22Rv1 (cell line): ENCODE measurements at regions not wholly inside any gene's neighbourhood (a gene's known extent, or its start where the extent isn't known, plus 50 kb on each side); places are given as distances from the start of the nearest gene placed in this dataset.
"Not testable (repeated sequence)": the region's sequence is repeated elsewhere in the genome, so short reads cannot be mapped to it uniquely, and the experiment has no call there.

Experiments used
- H3K27ac ChIP-seq: fragments of 450-650 bp; 2 replicates; pipeline ENCODE4 v1.5.1; 2017
- ZFX ChIP-seq: fragments of 450-650 bp; IDR thresholded peaks from 2 replicates; pipeline ENCODE4 v1.6.1; 2017; ENCODE audit warnings: antibody characterized with exemption, borderline replicate concordance
- TF ChIP-seq, protein P1 (sequence below): fragments of 450-650 bp; IDR thresholded peaks from 2 replicates; pipeline ENCODE4 v1.5.1; 2017; ENCODE audit warnings: mild to moderate bottlenecking

- no peak overlapping the region for H3K27ac ChIP-seq
- TF ChIP-seq ZFX: no peak
- TF ChIP-seq, protein P1, sequence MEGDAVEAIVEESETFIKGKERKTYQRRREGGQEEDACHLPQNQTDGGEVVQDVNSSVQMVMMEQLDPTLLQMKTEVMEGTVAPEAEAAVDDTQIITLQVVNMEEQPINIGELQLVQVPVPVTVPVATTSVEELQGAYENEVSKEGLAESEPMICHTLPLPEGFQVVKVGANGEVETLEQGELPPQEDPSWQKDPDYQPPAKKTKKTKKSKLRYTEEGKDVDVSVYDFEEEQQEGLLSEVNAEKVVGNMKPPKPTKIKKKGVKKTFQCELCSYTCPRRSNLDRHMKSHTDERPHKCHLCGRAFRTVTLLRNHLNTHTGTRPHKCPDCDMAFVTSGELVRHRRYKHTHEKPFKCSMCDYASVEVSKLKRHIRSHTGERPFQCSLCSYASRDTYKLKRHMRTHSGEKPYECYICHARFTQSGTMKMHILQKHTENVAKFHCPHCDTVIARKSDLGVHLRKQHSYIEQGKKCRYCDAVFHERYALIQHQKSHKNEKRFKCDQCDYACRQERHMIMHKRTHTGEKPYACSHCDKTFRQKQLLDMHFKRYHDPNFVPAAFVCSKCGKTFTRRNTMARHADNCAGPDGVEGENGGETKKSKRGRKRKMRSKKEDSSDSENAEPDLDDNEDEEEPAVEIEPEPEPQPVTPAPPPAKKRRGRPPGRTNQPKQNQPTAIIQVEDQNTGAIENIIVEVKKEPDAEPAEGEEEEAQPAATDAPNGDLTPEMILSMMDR: no peak
Observed at GRCh38 chr12:105534068-105534467, 203.6 kb downstream of the C12orf75 start.

- not testable (repeated sequence) for H3K27ac ChIP-seq
Observed at GRCh38 chr12:105535033-105535432, 204.5 kb downstream of the C12orf75 start.

DNA sequence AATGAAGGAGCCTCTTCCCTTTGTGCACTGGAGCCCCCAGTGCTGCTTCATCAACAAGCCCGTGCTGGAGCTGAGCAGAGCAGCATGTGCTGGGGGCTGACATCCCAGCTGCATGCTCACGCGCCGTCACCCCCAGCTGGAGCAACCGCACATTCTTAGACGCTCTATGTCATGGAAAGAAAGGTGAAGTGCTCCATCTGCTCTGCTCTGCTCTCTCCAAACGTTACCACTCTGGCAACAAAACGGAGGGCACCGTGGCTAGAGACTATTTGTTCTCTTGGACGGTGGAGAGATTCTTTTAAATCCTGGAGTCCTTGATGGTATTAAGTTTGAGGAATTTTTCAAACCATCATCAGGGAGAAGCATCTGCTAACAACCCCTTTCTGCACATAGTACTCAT is 208.4 kb downstream of the C12orf75 start:
- TF ChIP-seq ZFX: no peak
- TF ChIP-seq, protein P1: no peak
- H3K27ac ChIP-seq: no peak overlapping the region

- H3K27ac ChIP-seq: no peak overlapping the region
- TF ChIP-seq ZFX: no peak
- TF ChIP-seq, protein P1: no peak
Observed at GRCh38 chr12:105539735-105540134, 209.2 kb downstream of the C12orf75 start.

GRCh38 chr12:105547786-105548185 is 217.3 kb downstream of the C12orf75 start:
- TF ChIP-seq ZFX: no peak
- TF ChIP-seq, protein P1: no peak
- no peak overlapping the region for H3K27ac ChIP-seq

- H3K27ac ChIP-seq: no peak overlapping the region
- TF ChIP-seq, protein P1: no peak
- no peak for TF ChIP-seq ZFX
Observed at GRCh38 chr12:105548626-105549025, 218.1 kb downstream of the C12orf75 start.

GRCh38 chr12:105552056-105552455 is 221.6 kb downstream of the C12orf75 start:
- H3K27ac ChIP-seq: no peak overlapping the region
- TF ChIP-seq ZFX: no peak
- TF ChIP-seq, protein P1: no peak

GRCh38 chr12:105554223-105554678 is 223.8 kb downstream of the C12orf75 start:
- H3K27ac ChIP-seq: no peak overlapping the region

More at GRCh38 chr12:105554223-105554678, 223.8 kb downstream of the C12orf75 start:
- TF ChIP-seq ZFX: no peak
- TF ChIP-seq, protein P1: no peak
